ENCODE measurements at regions not wholly inside any gene's neighbourhood (a gene's known extent, or its start where the extent isn't known, plus 50 kb on each side); places are given as distances from the start of the nearest gene placed in this dataset.
"Not testable (repeated sequence)": the region's sequence is repeated elsewhere in the genome, so short reads cannot be mapped to it uniquely, and the experiment has no call there.

DNA sequence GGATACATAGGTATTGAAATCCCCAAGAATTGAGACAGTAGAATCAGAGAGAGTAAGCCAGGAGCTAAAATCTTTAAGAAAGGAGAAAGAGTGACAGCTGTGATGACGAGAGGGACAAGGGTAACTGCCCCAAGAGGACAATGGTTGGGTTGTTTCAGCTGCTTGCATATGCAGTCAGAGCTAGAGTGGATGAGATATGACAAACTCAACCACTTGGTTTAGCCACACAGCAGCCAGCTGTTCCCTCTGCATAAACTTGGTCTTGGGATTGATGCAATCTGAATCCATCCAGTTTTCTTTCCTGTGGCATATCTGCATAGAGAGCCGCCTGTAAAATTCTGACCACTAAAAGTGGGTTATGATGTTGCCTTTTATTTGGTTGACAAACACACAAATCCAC, 100.7 kb downstream of the ZNF622 start (continued):
- no peak for TF ChIP-seq ASH2L (IDR thresholded peaks at IDR 0.05; ENCODE audit: low read length)

DNA sequence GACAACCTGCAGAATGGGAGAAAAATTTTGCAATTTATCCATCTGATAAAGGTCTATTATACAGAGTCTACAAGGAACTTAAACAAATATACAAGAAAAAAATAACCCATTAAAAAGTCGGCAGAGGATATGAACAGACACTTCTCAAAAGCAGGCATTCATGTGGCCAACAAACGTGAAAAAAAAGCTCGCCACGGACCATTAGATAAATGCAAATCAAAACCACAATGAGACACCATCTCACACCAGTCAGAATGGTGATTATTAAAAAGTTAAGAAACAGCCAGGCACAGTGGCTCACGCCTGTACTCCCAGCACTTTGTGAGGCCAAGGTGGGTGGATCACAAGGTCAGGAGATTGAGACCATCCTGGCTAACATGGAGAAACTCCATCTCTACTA, 112.2 kb downstream of the ZNF622 start:
- H3K23me2 ChIP-seq (ENCODE audit: low read depth, low read length); H3K56ac ChIP-seq (replicated peaks; ENCODE audit: insufficient read length, low read depth, low read length); H2AFZ ChIP-seq (ENCODE audit: low read length); H3K23ac ChIP-seq (ENCODE audit: insufficient read length); H3K79me2 ChIP-seq (ENCODE audit: control insufficient read depth in 1 of 2, insufficient read depth in 2 of 2, low read length in 2 of 2); H3K9ac ChIP-seq (replicated peaks in 1 of 4; ENCODE audit: extremely low read depth in 1 of 4, low read depth in 3 of 4, low read length in 3 of 4); H3K4me2 ChIP-seq (ENCODE audit: insufficient read depth in 1 of 2, low read depth in 2 of 2, low read length in 2 of 2); H3K14ac ChIP-seq (ENCODE audit: insufficient read length); H4K20me1 ChIP-seq (replicated peaks in 1 of 2; ENCODE audit: control insufficient read depth in 1 of 2, insufficient read depth in 2 of 2, low read length in 2 of 2); H2BK15ac ChIP-seq (ENCODE audit: low read length); H3K36me3 ChIP-seq (ENCODE audit: control insufficient read depth in 2 of 4, insufficient read depth in 4 of 4, low read length in 3 of 4); H3K4ac ChIP-seq (replicated peaks; ENCODE audit: insufficient read length, low read depth, low read length); H2BK5ac ChIP-seq (ENCODE audit: low read depth, low read length); H3K27ac ChIP-seq (ENCODE audit: low read depth, low read length); H3K18ac ChIP-seq (ENCODE audit: extremely low read depth, low read length); H4K5ac ChIP-seq (ENCODE audit: insufficient read length, low read depth, low read length); H3K9me3 ChIP-seq (ENCODE audit: insufficient read depth in 2 of 2, low read depth in 1 of 2, low read length in 1 of 2); H3K4me1 ChIP-seq (replicated peaks in 1 of 4; ENCODE audit: control insufficient read depth in 3 of 4, insufficient read depth in 4 of 4, low read length in 3 of 4); H3K27me3 ChIP-seq (replicated peaks in 1 of 4; ENCODE audit: control insufficient read depth in 3 of 4, extremely low read depth in 1 of 4, insufficient read depth in 3 of 4, low read length in 3 of 4); H4K91ac ChIP-seq (replicated peaks; ENCODE audit: insufficient read length, low read length); DNase-seq (ENCODE audit: low read depth in 1 of 2, low spot score in 2 of 2); FAIRE-seq; POLR2A ChIA-PET (ENCODE audit: partially characterized antibody); H2AK5ac ChIP-seq (ENCODE audit: low read depth, low read length); H2BK120ac ChIP-seq (replicated peaks; ENCODE audit: low read depth, low read length); CTCF ChIA-PET (ENCODE audit: partially characterized antibody); H3K4me3 ChIP-seq (ENCODE audit: extremely low read depth in 1 of 4, insufficient read depth in 2 of 4, low read depth in 3 of 4, low read length in 4 of 4); H2BK12ac ChIP-seq (ENCODE audit: low read depth, low read length); H4K8ac ChIP-seq (ENCODE audit: extremely low read depth, insufficient read depth, low read length); H3K79me1 ChIP-seq (ENCODE audit: low read depth, low read length); H2BK20ac ChIP-seq (ENCODE audit: low read length): not testable (repeated sequence)
- WGBS, 2 experiments (ENCODE audit: extremely low coverage in 1 of 2, insufficient coverage in 1 of 2, insufficient read length in 1 of 2, insufficient replicate concordance in 2 of 2, low coverage in 1 of 2, low lambda C conversion rate in 2 of 2, missing lambda C conversion rate in 1 of 2), result 87% methylated on average over 5 of the region's 5 CpGs; no CpG with 5 or more reads in 1 of the 2 experiments
